Kidney (tissue), 13 donors: ENCODE measurements at regions not wholly inside any gene's neighbourhood (a gene's known extent, or its start where the extent isn't known, plus 50 kb on each side); places are given as distances from the start of the nearest gene placed in this dataset.

Experiments used
- DNase-seq, 5 donors: peaks; one replicate each; pipeline ENCODE4 v3.0.0-alpha.2; 2013 to 2020
- FAIRE-seq: peaks from 2 replicates; lab custom pipeline; 2012; peaks lifted over from hg19 to GRCh38; lab: Jason Lieb, UNC
- H3K27ac ChIP-seq, 2 donors: one replicate each; pipeline ENCODE4 v1.7.0; 2013; ENCODE audit warnings: low read depth in 2 of 2, low read length in 2 of 2, inconsistent platforms in 1 of 2
- H3K27me3 ChIP-seq: one replicate; pipeline ENCODE4 v1.7.1; 2013; ENCODE audit warnings: low read length, inconsistent platforms; ENCODE audit not compliant: control insufficient read depth, insufficient read depth
- H3K36me3 ChIP-seq, 3 donors: one replicate each; pipeline versions ENCODE4 v1.7.0 to v1.7.1; 2013; ENCODE audit warnings: low read length in 3 of 3, control low read depth in 1 of 3, inconsistent platforms in 1 of 3; ENCODE audit not compliant: insufficient read depth in 3 of 3, control insufficient read depth in 2 of 3
- H3K4me1 ChIP-seq, 3 donors: one replicate each; pipeline versions ENCODE4 v1.7.0 to v1.7.1; 2013; ENCODE audit warnings: low read length in 3 of 3, inconsistent platforms in 1 of 3, low read depth in 1 of 3; ENCODE audit not compliant: control insufficient read depth in 2 of 3, insufficient read depth in 2 of 3
- H3K4me3 ChIP-seq, 3 donors: one replicate each; pipeline versions ENCODE4 v1.7.0 to v1.8.1; 2013; ENCODE audit warnings: low read length in 3 of 3, control low read depth in 1 of 3, inconsistent platforms in 1 of 3
- H3K9ac ChIP-seq, 3 donors: one replicate each; pipeline versions ENCODE4 v1.7.0 to v1.7.1; 2013; ENCODE audit warnings: low read length in 3 of 3, control low read depth in 1 of 3, inconsistent platforms in 1 of 3
- H3K9me3 ChIP-seq, 3 donors: one replicate each; pipeline versions ENCODE4 v1.7.0 to v1.7.1; 2013; ENCODE audit warnings: low read length in 3 of 3, control low read depth in 1 of 3, inconsistent platforms in 1 of 3; ENCODE audit not compliant: control insufficient read depth in 2 of 3, insufficient read depth in 1 of 3
- CTCF ChIP-seq: IDR thresholded peaks from 3 replicates; pipeline ENCODE4 v1.5.1; 2012; ENCODE audit warnings: mild to moderate bottlenecking, moderate library complexity, borderline replicate concordance; ENCODE audit not compliant: insufficient read depth; ENCODE audit errors: extremely low read depth
- intact Hi-C: fragments of 100-400 bp; cut with DNase I; formaldehyde crosslinking; loops from one replicate; pipeline ENCODE4 v1.11.1; 2022
- donor health status: control.
- donor health status: control.
- donor health status: control.
- donor health status: control.
- donor health status: control.
- donor health status: DM: yes; HTN: yes; CAD: no.
- donor health status: Normal renal cell carcinoma (clear cell type).

GRCh38 chr12:86683568-86684304 is 427.5 kb upstream of the MGAT4C start:
- H3K4me3 ChIP-seq, result no peak overlapping the region
- no peaks in the 10 kb centered on the region for H3K36me3 ChIP-seq
- intact Hi-C loops, result no loop called here
- DNase-seq, result no peak
- peaks cover 0 to 3% (median 2%) of the 10 kb centered on the region in 3 donors for H3K9me3 ChIP-seq
- TF ChIP-seq CTCF, result no peak
- H3K27ac ChIP-seq, result no peak overlapping the region
- no peaks in the 10 kb centered on the region for H3K27me3 ChIP-seq
- no peaks in the 10 kb centered on the region for H3K4me1 ChIP-seq
- FAIRE-seq, result no peak
- no peak overlapping the region for H3K9ac ChIP-seq

- Histone ChIP-seq H3K36me3 (no peaks in the 10 kb centered on the region), H3K27me3 (no peaks in the 10 kb centered on the region), H3K27ac (no peak overlapping the region), H3K9ac (no peak overlapping the region), H3K4me1 (no peaks in the 10 kb centered on the region), H3K9me3 (peaks cover 0 to 2% (median 0%) of the 10 kb centered on the region in 3 donors), H3K4me3 (no peak overlapping the region)
- no peak for TF ChIP-seq CTCF
- DNase-seq (no peak), FAIRE-seq (no peak)
- intact Hi-C loops, result no loop called here
Observed at GRCh38 chr12:86681060-86681459, 424.9 kb upstream of the MGAT4C start.

GRCh38 chr12:86675197-86675596 is 419.0 kb upstream of the MGAT4C start:
- Histone ChIP-seq H3K36me3 (no peaks in the 10 kb centered on the region), H3K27ac (no peak overlapping the region), H3K9me3 (no peaks in the 10 kb centered on the region), H3K9ac (no peak overlapping the region), H3K4me3 (no peak overlapping the region), H3K27me3 (no peaks in the 10 kb centered on the region), H3K4me1 (no peaks in the 10 kb centered on the region)
- intact Hi-C loops, result no loop called here
- FAIRE-seq (no peak), DNase-seq (no peak)
- no peak for TF ChIP-seq CTCF
